Heart right ventricle (tissue), 16 donors: ENCODE measurements at regions not wholly inside any gene's neighbourhood (a gene's known extent, or its start where the extent isn't known, plus 50 kb on each side); places are given as distances from the start of the nearest gene placed in this dataset.

Source experiments
- ATAC-seq, 8 donors: fragments of 200-7000 bp; cut with Tn5 transposase; one replicate each; pipeline ENCODE4 v1.9.1; 2020; ENCODE audit warnings: mild to moderate bottlenecking in 8 of 8, moderate library complexity in 8 of 8, moderate number of reproducible peaks in 1 of 8
- DNase-seq, 2 donors: peaks; one replicate each; pipeline ENCODE4 v3.0.0-alpha.2; 2020
- H3K27ac ChIP-seq, 10 donors: fragments of 200-600 bp; sonication (generic) in 2 of 10; one replicate each; pipeline versions ENCODE4 v1.5.0 to v1.8.0; 2020 to 2022; ENCODE audit warnings: mild to moderate bottlenecking in 3 of 10
- H3K27me3 ChIP-seq, 7 donors: fragments of 200-600 bp; one replicate each; pipeline ENCODE4 v1.8.0; 2021 to 2022; ENCODE audit warnings: mild to moderate bottlenecking in 2 of 7
- H3K36me3 ChIP-seq, 9 donors: fragments of 200-600 bp; sonication (generic) in 1 of 9; one replicate each; pipeline versions ENCODE4 v1.5.0 to v1.8.0; 2020 to 2022; ENCODE audit warnings: mild to moderate bottlenecking in 2 of 9
- H3K4me1 ChIP-seq, 9 donors: fragments of 200-600 bp; sonication (generic) in 1 of 9; one replicate each; pipeline versions ENCODE4 v1.5.0 to v1.8.0; 2020 to 2022; ENCODE audit warnings: mild to moderate bottlenecking in 4 of 9
- H3K4me3 ChIP-seq, 10 donors: fragments of 200-600 bp; sonication (generic) in 2 of 10; one replicate each; pipeline versions ENCODE4 v1.5.0 to v1.8.0; 2020 to 2022; ENCODE audit warnings: mild to moderate bottlenecking in 7 of 10, moderate library complexity in 2 of 10
- H3K9me3 ChIP-seq, 11 donors: fragments of 200-600 bp in 10 of 11; sonication (generic) in 2 of 11; one replicate each; pipeline versions ENCODE4 v1.5.0 to v1.8.0; 2013 to 2022; ENCODE audit warnings: mild to moderate bottlenecking in 2 of 11, control low read depth in 1 of 11, moderate library complexity in 1 of 11
- WGBS, 2 donors: extraction: QIAGEN DNeasy Blood & Tissue Kit; methylation state at CpG; one replicate each; pipeline ENCODE4 v1.1.7; 2013; ENCODE audit warnings: inconsistent platforms in 1 of 2; 5-methylcytosine and 5-hydroxymethylcytosine counted together
- intact Hi-C, 10 donors: fragments of 100-400 bp; cut with DNase I; formaldehyde crosslinking; loops; one replicate each; pipeline versions ENCODE4 v1.11.1 to v1.14.2; 2022
- TF ChIP-seq, protein P1 (sequence below), 9 donors: fragments of 200-600 bp; sonication (generic) in 2 of 9; IDR thresholded peaks; one replicate each; pipeline versions ENCODE4 v1.5.0 to v1.8.0; 2021 to 2022; ENCODE audit warnings: antibody characterized with exemption in 9 of 9, mild to moderate bottlenecking in 5 of 9, moderate library complexity in 1 of 9
- donor health status: Arrhythmogenic right ventricular cardiomyopathy.
- donor health status: ischemic (EF 13 %, LVEDD 7.1; RV severe dilation, severe dysfunction).
- donor health status: healthy with polysubstance abuse.
- donor health status: DM: no; HTN: yes; CAD: no.
- donor health status: DM: no; HTN: no; CAD: no.
- donor health status: ischemic (EF 25% LVEDD 6.9; RV normal size, moderate dysfunction).
- donor health status: ischemic (EF 25% LVEDD 5.7; RV mildly dilated, moderate dysfunction).
- donor health status: healthy.
- donor health status: DM: yes; HTN: yes; CAD: no.
- donor health status: Ischemic cardiomyopathy.
- donor health status: ischemic (EF 35%, LVEDD 5.7; RV mildly dilated, moderate dysfunction).
- donor health status: nonischemic (EF 11% LVEDD 7.7; RV severe dilation, severe dysfunction).
- donor health status: DM: yes; HTN: yes; CAD: no.
- donor health status: PGD.
- donor health status: ischemic (EF 29% LVEDD 5.4; RV normal size, mild dysfunction).
- donor health status: nonischemic (EF 23%, LVEDD 6.1; RV moderate dilation, normal function).

DNA sequence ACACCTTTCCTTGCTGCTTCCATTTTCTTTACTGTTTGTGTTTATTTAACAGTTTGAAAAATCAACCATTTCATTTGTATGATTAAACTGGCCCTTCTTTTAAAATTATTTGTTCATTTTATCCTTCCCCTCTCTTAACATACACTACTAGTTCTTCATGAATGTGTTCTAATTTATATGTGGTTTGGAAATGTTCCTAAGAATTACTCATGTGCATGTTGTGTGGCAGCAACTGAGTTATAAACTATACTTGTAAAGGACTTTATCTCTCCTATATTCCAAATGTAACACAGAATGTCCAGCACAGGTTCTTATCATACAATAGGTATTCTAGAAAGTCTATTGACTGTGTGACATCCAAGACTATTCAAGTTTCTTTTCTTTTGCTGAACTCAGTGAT, 358.2 kb upstream of the MEF2C start:
- Histone ChIP-seq H3K9me3 (no peaks in the 10 kb centered on the region), H3K27ac (no peak overlapping the region), H3K4me3 (no peak overlapping the region), H3K27me3 (no peaks in the 10 kb centered on the region), H3K36me3 (no peaks in the 10 kb centered on the region), H3K4me1 (no peaks in the 10 kb centered on the region)
- TF ChIP-seq, protein P1, sequence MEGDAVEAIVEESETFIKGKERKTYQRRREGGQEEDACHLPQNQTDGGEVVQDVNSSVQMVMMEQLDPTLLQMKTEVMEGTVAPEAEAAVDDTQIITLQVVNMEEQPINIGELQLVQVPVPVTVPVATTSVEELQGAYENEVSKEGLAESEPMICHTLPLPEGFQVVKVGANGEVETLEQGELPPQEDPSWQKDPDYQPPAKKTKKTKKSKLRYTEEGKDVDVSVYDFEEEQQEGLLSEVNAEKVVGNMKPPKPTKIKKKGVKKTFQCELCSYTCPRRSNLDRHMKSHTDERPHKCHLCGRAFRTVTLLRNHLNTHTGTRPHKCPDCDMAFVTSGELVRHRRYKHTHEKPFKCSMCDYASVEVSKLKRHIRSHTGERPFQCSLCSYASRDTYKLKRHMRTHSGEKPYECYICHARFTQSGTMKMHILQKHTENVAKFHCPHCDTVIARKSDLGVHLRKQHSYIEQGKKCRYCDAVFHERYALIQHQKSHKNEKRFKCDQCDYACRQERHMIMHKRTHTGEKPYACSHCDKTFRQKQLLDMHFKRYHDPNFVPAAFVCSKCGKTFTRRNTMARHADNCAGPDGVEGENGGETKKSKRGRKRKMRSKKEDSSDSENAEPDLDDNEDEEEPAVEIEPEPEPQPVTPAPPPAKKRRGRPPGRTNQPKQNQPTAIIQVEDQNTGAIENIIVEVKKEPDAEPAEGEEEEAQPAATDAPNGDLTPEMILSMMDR (IDR thresholded peaks at IDR 0.05), result no peak
- ATAC-seq (no peak), DNase-seq (no peak)
- intact Hi-C loops, result no loop called here

DNA sequence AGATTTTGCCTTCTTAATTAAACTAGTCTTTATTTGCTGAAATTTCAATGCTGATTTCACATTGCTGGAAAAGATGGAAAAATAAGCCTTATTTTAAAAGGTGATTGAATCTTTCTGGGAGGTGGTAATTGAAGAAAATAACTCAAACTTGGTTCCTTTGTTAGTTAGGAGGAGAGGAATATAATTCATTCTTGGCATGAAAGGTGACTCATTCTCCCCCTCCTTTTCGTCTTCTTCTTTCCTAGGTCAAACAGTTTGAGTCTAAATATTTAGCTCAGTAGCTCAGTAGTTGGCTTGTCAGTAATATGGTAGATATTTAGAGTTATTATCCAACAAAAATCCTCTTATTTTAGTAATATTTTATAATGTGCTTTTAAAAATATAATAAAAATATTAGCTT, 353.9 kb upstream of the MEF2C start:
- Histone ChIP-seq H3K36me3 (no peaks in the 10 kb centered on the region), H3K27me3 (no peaks in the 10 kb centered on the region), H3K9me3 (no peaks in the 10 kb centered on the region), H3K4me3 (no peak overlapping the region), H3K4me1 (no peaks in the 10 kb centered on the region), H3K27ac (no peak overlapping the region)
- DNase-seq (no peak), ATAC-seq (no peak)
- intact Hi-C loops, result no loop called here
- 86 to 88% methylated on average over 1 of the region's 1 CpG for WGBS, 2 donors
- TF ChIP-seq, protein P1 (IDR thresholded peaks at IDR 0.05), result no peak

DNA sequence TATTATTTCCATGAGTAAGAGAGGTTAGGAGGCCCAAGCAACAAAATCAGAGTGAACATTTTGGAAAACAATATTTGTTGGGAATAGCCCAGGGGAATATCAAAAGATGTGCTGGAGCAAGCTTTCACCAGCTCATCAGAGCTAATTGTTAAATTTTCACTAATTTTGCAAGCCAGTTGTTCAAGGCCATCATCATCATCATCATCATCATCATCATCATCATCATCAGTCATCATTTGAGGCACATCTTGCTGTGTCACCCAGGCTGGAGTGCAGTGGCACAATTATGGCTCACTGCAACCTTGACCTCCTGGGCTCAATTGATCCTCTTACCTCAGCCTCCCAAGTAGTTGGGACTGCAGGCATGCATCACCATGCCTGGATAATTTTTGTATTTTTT, 350.5 kb upstream of the MEF2C start:
- intact Hi-C loops, result no loop called here
- Histone ChIP-seq H3K27ac (no peak overlapping the region), H3K27me3 (no peaks in the 10 kb centered on the region), H3K36me3 (no peaks in the 10 kb centered on the region), H3K9me3 (peaks cover 0 to 2% (median 0%) of the 10 kb centered on the region in 11 donors), H3K4me1 (no peaks in the 10 kb centered on the region), H3K4me3 (no peak overlapping the region)
- ATAC-seq, result no peak
- TF ChIP-seq, protein P1 (IDR thresholded peaks at IDR 0.05), result no peak
- DNase-seq, result no peak

DNA sequence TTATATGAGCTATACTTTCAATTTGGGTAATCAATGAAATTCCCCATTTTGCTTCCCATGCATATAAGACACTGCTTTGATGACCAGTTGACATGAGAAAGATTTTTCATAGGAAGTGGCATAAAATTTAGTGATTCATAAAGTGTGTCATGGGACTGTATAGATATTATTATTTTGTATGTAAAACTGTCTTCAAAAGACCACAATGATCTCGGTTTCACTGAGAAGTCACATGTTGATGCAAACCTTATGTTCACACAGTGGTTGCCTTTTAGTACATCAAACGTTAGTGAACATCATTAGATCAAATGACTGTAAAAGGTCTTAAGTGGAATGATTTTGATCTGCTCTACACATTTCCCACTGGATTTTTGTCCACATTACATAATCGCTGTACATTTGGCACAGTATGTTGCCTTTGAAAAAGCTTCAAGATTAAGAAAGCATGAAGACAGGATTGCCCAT, 349.2 kb upstream of the MEF2C start:
- TF ChIP-seq, protein P1 (IDR thresholded peaks at IDR 0.05), result no peak
- no peaks in the 10 kb centered on the region for H3K4me1 ChIP-seq
- no peak overlapping the region for H3K4me3 ChIP-seq
- H3K27me3 ChIP-seq, result no peaks in the 10 kb centered on the region
- no peak for ATAC-seq
- intact Hi-C loops, result no loop called here
- 72 to 75% methylated on average over 3 of the region's 3 CpGs for WGBS, 2 donors
- peaks cover 0 to 12% (median 0%) of the 10 kb centered on the region in 11 donors for H3K9me3 ChIP-seq
- no peaks in the 10 kb centered on the region for H3K36me3 ChIP-seq
- H3K27ac ChIP-seq, result no peak overlapping the region
- no peak for DNase-seq

DNA sequence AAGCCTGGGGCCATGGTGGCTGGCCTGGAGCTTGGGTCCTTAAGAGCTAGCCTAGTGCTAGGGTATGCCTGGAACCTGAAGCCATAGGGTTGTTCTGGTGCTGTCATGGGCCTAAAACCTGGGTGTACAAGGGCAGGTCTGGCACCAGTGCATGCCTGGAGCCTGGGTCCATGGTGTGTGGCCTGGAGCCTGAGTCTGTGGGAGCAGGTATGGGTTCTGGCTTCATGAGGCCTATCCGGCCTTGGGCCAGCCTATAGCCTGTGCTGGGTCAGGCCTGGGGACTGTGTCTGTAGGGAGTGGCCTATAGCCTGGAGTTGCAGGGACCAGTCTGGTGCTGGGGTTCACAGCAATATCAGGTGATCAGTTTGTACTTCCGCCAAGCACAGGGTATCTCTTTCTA, 347.2 kb upstream of the MEF2C start:
- Histone ChIP-seq H3K4me3 (no peak overlapping the region), H3K9me3 (peaks cover 0 to 19% (median 0%) of the 10 kb centered on the region in 11 donors), H3K27me3 (no peaks in the 10 kb centered on the region), H3K27ac (no peak overlapping the region), H3K36me3 (no peaks in the 10 kb centered on the region), H3K4me1 (no peaks in the 10 kb centered on the region)
- intact Hi-C loops, result no loop called here
- 73 to 97% methylated on average over 2 of the region's 2 CpGs for WGBS, 2 donors
- TF ChIP-seq, protein P1 (IDR thresholded peaks at IDR 0.05), result no peak
- DNase-seq (no peak), ATAC-seq (peak in 2 of 8 donors; percentile 37 to 44)
